HepG2 (cell line): ENCODE measurements at regions not wholly inside any gene's neighbourhood (a gene's known extent, or its start where the extent isn't known, plus 50 kb on each side); places are given as distances from the start of the nearest gene placed in this dataset.
"Not testable (repeated sequence)": the region's sequence is repeated elsewhere in the genome, so short reads cannot be mapped to it uniquely, and the experiment has no call there.

ENCODE experiments used
- ATAC-seq: fragments of 200-7000 bp; cut with Tn5 transposase; 3 replicates; pipeline ENCODE4 v1.9.1; 2020; ENCODE audit warnings: mild to moderate bottlenecking, moderate library complexity
- BruUV-seq: library from RNA; stranded (reverse); fragments of 400-500 nt; replicated peaks from 2 replicates; lab custom pipeline; 2021; lab: Mats Ljungman, UMichigan
- CTCF ChIA-PET: fragments of 300-600 bp; formaldehyde crosslinking; extraction: SDS; loops from one replicate; lab custom pipeline; 2021; ENCODE audit warnings: low total read pairs, inconsistent platforms, low intra/inter-chr PET ratio; lab: Yijun Ruan, JAX
- POLR2A ChIA-PET: fragments of 350-600 bp; sonication (Branson Sonifier 250); formaldehyde crosslinking; loops from one replicate; lab custom pipeline; 2020; ENCODE audit warnings: antibody characterized with exemption, inconsistent platforms; lab: Yijun Ruan, JAX
- DNase-seq: peaks from one replicate; pipeline ENCODE4 v3.0.0-alpha.2; 2015; ENCODE audit warnings: low spot score
- FAIRE-seq: peaks from 3 replicates; lab custom pipeline; 2011; peaks lifted over from hg19 to GRCh38; lab: Jason Lieb, UNC
- H2AFZ ChIP-seq: one replicate; pipeline ENCODE4 v1.6.1; 2011; ENCODE audit warnings: low read length, inconsistent platforms
- H3K27ac ChIP-seq: fragments of 300-600 bp; 3 replicates; pipeline ENCODE4 v1.8.0; 2011; ENCODE audit warnings: mixed run types, mild to moderate bottlenecking, mixed read lengths, low read length, inconsistent platforms; ENCODE audit not compliant: insufficient read depth; ENCODE audit errors: extremely low read length
- H3K27me3 ChIP-seq, 2 experiments: fragments of 200-600 bp in 1 of 2; 2 replicates in 1 of 2; 3 replicates in 1 of 2; pipeline versions ENCODE4 v1.6.0 to v1.8.0; 2011; ENCODE audit warnings: low read length in 2 of 2, mild to moderate bottlenecking in 2 of 2, moderate library complexity in 2 of 2, inconsistent platforms in 1 of 2; ENCODE audit not compliant: insufficient read depth in 2 of 2, control insufficient read depth in 1 of 2
- H3K36me3 ChIP-seq, 2 experiments: fragments of 200-600 bp in 1 of 2; replicated peaks in 1 of 2; 2 replicates in 1 of 2; 3 replicates in 1 of 2; pipeline versions ENCODE4 v1.5.1 to v1.8.0; 2011; ENCODE audit warnings: low read length in 2 of 2, inconsistent platforms in 1 of 2; ENCODE audit not compliant: insufficient read depth in 2 of 2, control insufficient read depth in 1 of 2
- H3K4me1 ChIP-seq: 2 replicates; pipeline ENCODE4 v1.5.1; 2012; ENCODE audit warnings: low read length, inconsistent platforms; ENCODE audit not compliant: insufficient read depth
- H3K4me2 ChIP-seq: 2 replicates; pipeline ENCODE4 v1.6.0; 2011; ENCODE audit warnings: low read depth, low read length, inconsistent platforms
- H3K4me3 ChIP-seq, 3 experiments: fragments of 200-600 bp in 1 of 3; sonication (generic), shearing (Covaris generic) in 1 of 3; replicated peaks in 1 of 3; 2 replicates each; pipeline ENCODE4 v1.5.1; 2011 to 2016; ENCODE audit warnings: low read length in 3 of 3, inconsistent platforms in 2 of 3, low read depth in 2 of 3, mild to moderate bottlenecking in 2 of 3, control low read depth in 1 of 3, mixed read lengths in 1 of 3; ENCODE audit not compliant: insufficient read depth in 1 of 3
- H3K79me2 ChIP-seq: one replicate; pipeline ENCODE4 v1.6.1; 2011; ENCODE audit warnings: low read length, inconsistent platforms; ENCODE audit not compliant: insufficient read depth
- H3K9ac ChIP-seq: 2 replicates; pipeline ENCODE4 v1.6.0; 2011; ENCODE audit warnings: mild to moderate bottlenecking, low read depth, low read length, inconsistent platforms; ENCODE audit not compliant: insufficient read depth
- H3K9me3 ChIP-seq: 2 replicates; pipeline ENCODE4 v1.5.1; 2012; ENCODE audit warnings: mild to moderate bottlenecking, low read length
- H4K20me1 ChIP-seq: 2 replicates; pipeline ENCODE4 v1.6.0; 2011; ENCODE audit warnings: inconsistent platforms, mild to moderate bottlenecking, low read length, moderate library complexity; ENCODE audit not compliant: insufficient read depth
- ESRRA ChIP-seq: sonication (generic); formaldehyde crosslinking; IDR thresholded peaks from 2 replicates; pipeline ENCODE4 v1.5.1; 2020; ENCODE audit warnings: mild to moderate bottlenecking, low read depth, missing genetic modification reagents
- GPBP1L1 ChIP-seq: sonication (generic); formaldehyde crosslinking; IDR thresholded peaks from 2 replicates; pipeline ENCODE4 v1.5.0; 2020; ENCODE audit warnings: mild to moderate bottlenecking, missing genetic modification reagents
- KDM6A ChIP-seq: IDR thresholded peaks from 2 replicates; pipeline ENCODE4 v1.6.1; 2016; ENCODE audit warnings: low read depth
- STAT6 ChIP-seq: sonication (generic); formaldehyde crosslinking; IDR thresholded peaks from 2 replicates; pipeline ENCODE4 v1.4.0; 2020; ENCODE audit warnings: missing genetic modification reagents, mild to moderate bottlenecking, borderline replicate concordance
- ZNF235 ChIP-seq: sonication (generic); formaldehyde crosslinking; IDR thresholded peaks from 2 replicates; pipeline ENCODE4 v1.8.1; 2023; ENCODE audit warnings: mild to moderate bottlenecking, missing genetic modification reagents, borderline replicate concordance
- ZNF263 ChIP-seq: sonication (generic); formaldehyde crosslinking; IDR thresholded peaks from 2 replicates; pipeline ENCODE4 v1.4.0; 2020; ENCODE audit warnings: missing genetic modification reagents
- ZNF563 ChIP-seq: sonication (generic); formaldehyde crosslinking; IDR thresholded peaks from 2 replicates; pipeline ENCODE4 v1.8.0; 2022; ENCODE audit warnings: mild to moderate bottlenecking, moderate library complexity, missing genetic modification reagents
- WGBS: methylation state at CpG from one replicate; pipeline ENCODE4 v1.1.6; 2017; ENCODE audit warnings: low lambda C conversion rate; 5-methylcytosine and 5-hydroxymethylcytosine counted together
- in situ Hi-C: cut with HindIII; loops from 2 replicates; pipeline ENCODE4 v1.10.0; 2017; ENCODE audit warnings: low pct_unique_long_range_greater_than_20kb; ENCODE audit not compliant: extremely low pct_ligation_motif_present
- intact Hi-C: fragments of 100-400 bp; cut with micrococcal nuclease; formaldehyde crosslinking; loops from one replicate; pipeline ENCODE4 v1.10.0; 2022; ENCODE audit not compliant: unreplicated experiment
- TF ChIP-seq, protein P1 (sequence below), 2 experiments: IDR thresholded peaks; 2 replicates each; pipeline ENCODE4 v1.6.1; 2011 to 2012; ENCODE audit warnings: low read length in 2 of 2, borderline replicate concordance in 1 of 2, low read depth in 1 of 2, mild to moderate bottlenecking in 1 of 2, moderate library complexity in 1 of 2

- TF ChIP-seq, protein P1, sequence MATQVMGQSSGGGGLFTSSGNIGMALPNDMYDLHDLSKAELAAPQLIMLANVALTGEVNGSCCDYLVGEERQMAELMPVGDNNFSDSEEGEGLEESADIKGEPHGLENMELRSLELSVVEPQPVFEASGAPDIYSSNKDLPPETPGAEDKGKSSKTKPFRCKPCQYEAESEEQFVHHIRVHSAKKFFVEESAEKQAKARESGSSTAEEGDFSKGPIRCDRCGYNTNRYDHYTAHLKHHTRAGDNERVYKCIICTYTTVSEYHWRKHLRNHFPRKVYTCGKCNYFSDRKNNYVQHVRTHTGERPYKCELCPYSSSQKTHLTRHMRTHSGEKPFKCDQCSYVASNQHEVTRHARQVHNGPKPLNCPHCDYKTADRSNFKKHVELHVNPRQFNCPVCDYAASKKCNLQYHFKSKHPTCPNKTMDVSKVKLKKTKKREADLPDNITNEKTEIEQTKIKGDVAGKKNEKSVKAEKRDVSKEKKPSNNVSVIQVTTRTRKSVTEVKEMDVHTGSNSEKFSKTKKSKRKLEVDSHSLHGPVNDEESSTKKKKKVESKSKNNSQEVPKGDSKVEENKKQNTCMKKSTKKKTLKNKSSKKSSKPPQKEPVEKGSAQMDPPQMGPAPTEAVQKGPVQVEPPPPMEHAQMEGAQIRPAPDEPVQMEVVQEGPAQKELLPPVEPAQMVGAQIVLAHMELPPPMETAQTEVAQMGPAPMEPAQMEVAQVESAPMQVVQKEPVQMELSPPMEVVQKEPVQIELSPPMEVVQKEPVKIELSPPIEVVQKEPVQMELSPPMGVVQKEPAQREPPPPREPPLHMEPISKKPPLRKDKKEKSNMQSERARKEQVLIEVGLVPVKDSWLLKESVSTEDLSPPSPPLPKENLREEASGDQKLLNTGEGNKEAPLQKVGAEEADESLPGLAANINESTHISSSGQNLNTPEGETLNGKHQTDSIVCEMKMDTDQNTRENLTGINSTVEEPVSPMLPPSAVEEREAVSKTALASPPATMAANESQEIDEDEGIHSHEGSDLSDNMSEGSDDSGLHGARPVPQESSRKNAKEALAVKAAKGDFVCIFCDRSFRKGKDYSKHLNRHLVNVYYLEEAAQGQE (IDR thresholded peaks at IDR 0.05; ENCODE audit: borderline replicate concordance in 1 of 2, low read depth in 1 of 2, low read length in 2 of 2) = no peak
- no peak for TF ChIP-seq ESRRA
- TF ChIP-seq ZNF263 (CRISPR knock-in tag) = no peak
- no peak for TF ChIP-seq STAT6 (CRISPR knock-in tag)
- no peak for TF ChIP-seq KDM6A (CRISPR knock-in tag)
- no peak for TF ChIP-seq ZNF563 (CRISPR knock-in tag)
- TF ChIP-seq ZNF235 = no peak
- TF ChIP-seq GPBP1L1 (CRISPR knock-in tag) = no peak
Observed at GRCh38 chr15:34520566-34520965, 62.9 kb downstream of the GOLGA8B start (continued).

DNA sequence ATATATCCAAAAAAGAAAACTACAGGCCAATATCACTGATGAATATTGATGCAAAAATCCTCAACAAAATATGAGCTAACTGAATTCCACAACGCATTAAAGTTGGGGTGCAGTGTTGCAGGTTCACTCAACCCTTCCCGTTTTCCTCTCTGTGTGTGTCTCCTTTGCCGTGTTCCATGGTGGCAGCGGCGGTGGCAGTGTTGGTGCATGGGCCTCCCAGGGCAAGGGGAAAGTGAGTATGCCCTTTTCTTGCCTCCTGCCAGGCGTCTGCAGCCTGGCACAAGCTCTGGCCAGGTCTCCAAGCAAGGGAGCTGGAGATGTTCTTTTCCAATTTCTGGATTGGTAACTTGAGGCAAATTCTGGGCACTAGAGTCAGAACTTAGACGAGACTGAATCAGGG lies 63.4 kb downstream of the GOLGA8B start:
- CTCF ChIA-PET, BruUV-seq, H2AFZ ChIP-seq, H3K36me3 ChIP-seq, H3K27me3 ChIP-seq, intact Hi-C loops, H3K4me2 ChIP-seq, H3K79me2 ChIP-seq, H3K4me3 ChIP-seq, H4K20me1 ChIP-seq, POLR2A ChIA-PET, H3K9ac ChIP-seq, FAIRE-seq, H3K27ac ChIP-seq, ATAC-seq, H3K9me3 ChIP-seq, DNase-seq, in situ Hi-C loops: not testable (repeated sequence)
- 57% methylated on average over 6 of the region's 7 CpGs for WGBS
- peaks cover 20% of the 10 kb centered on the region for H3K4me1 ChIP-seq
